HCEC 1CT (cell line): ENCODE measurements at regions not wholly inside any gene's neighbourhood (a gene's known extent, or its start where the extent isn't known, plus 50 kb on each side); places are given as distances from the start of the nearest gene placed in this dataset.

Experiments used
- DNase-seq: peaks from one replicate; pipeline ENCODE4 v3.0.0-alpha.2; 2017

DNA sequence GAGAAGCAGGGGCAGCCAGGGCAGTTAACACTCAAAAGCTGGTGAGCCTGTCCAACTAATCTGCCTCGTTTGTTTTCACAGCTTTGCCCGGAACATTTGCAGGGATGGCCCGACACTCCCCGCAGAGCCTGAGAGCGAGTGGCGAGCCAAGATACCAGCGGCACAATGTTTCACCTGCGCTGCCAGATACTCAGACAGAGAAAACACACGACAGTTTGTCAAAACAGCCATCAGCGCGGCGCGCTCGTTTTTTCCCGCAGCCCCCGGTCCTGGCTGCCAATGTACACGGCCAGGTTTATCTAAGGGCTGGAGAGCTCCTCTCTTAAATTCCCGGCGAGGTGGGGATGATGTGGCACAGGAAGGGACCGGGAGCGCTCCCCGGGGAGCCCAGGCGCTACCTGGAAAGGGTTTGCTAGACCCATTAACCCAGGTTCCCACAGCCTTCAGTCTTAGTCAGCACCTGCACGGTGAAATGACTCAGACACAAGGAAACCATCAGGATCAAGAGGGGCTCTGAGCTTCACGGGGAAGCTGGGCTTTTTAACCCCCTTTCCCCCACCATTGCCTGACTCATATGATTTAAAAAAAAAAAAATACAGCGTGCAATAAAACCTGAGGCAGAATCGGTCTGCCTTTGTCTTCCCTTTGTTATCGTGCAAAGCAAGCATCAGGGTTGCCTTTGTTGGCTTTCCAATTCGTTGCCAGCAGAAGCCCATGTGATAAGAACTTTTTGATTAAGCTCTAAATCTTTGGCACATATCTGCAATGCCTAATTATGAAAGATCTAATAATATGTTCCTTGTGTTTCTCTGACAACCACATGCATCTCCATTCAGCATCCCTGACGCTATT, 186.2 kb downstream of the EFNB2 start:
- DNase-seq = no peak

DNA sequence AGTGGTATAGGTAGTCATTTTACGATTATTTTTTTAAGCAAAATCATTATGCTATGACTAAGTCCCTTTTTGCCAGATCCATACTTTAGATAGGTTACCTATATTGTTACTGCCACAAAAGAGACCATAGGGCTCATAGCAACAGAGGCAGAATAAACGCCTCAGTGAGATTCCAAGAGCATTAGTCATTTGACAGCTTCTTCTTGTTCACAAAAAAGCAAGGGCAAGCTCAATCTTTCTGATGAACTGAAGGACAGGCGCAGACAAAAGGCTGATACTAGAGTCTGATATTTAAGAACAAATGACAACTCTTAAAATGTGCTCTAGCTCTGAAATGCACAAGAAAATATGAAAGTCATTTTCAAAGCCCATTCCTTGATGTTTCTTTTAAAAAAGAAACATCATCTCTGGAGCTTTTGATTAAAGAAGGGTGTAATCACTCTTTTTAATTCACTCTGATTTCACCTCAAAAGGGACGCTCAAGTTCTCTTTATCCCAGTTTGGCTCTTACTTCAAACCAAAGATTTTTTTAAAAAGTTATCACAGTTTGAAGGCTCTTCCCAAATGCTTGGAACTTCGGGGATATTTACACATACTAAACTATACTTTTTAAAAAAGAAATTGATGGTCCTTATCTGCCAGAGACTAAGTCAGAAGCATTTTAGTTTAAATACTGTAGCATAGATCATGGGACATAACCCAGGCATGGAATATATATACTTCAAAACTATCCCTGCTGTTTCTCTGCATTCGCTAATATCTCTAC, 187.2 kb downstream of the EFNB2 start:
- peak; percentile 3 for DNase-seq

DNA sequence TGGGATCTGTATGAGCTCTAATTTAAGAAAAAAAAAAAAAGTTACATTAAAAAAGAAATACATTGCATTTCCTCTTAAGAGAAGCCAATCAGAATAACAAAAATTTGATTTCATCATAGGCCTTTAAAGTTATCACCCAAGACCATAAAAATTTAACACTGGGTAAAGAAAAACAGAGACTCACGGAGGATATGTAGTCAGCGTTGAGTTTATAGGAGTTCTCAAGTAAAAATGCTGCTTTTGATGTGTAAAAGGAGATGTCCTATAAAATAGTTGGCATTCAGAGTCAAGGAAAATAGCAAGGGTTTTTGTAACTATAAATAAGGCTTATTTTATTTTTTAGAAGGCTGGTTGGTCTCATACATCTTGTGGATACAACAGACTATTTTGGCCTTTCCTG, 191.1 kb downstream of the EFNB2 start:
- DNase-seq = no peak

DNA sequence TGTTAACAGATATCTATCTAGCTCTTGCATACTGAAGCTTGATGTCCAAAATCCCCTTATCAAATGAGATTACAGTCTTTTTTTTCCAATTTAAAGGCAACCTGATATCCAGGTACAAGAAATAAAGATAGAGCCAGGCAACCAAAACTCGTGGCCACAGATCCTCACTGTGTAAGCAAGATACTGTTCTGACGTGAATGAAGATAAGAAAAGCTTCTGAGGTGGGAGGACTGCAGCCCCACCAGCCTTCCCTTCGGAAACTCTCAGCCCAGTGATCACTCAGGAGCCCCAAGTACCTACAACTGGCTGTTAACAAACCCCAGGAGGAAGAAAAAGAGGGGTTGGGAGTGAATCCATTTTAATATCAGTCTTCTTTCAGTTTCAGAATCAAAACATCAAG, 191.6 kb downstream of the EFNB2 start:
- DNase-seq = no peak

DNA sequence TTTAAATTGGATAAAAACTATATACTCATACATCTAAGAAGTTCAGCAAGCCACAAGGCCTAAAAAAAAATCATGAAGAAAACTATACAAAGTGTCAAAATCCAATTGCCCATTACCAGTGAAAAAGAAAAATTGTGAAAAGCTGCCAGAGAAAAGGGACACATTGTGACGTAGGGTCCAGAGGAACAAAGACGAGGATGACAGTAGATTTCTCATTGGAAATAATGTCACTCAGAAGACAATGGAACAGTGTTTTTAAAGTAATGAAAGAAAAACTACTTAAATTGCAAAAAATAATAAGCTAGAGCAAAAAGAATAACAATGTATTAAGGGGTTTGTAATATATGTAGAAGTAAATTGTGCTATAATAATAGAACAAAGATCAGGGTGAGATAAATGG, 195.2 kb downstream of the EFNB2 start:
- no peak for DNase-seq

DNA sequence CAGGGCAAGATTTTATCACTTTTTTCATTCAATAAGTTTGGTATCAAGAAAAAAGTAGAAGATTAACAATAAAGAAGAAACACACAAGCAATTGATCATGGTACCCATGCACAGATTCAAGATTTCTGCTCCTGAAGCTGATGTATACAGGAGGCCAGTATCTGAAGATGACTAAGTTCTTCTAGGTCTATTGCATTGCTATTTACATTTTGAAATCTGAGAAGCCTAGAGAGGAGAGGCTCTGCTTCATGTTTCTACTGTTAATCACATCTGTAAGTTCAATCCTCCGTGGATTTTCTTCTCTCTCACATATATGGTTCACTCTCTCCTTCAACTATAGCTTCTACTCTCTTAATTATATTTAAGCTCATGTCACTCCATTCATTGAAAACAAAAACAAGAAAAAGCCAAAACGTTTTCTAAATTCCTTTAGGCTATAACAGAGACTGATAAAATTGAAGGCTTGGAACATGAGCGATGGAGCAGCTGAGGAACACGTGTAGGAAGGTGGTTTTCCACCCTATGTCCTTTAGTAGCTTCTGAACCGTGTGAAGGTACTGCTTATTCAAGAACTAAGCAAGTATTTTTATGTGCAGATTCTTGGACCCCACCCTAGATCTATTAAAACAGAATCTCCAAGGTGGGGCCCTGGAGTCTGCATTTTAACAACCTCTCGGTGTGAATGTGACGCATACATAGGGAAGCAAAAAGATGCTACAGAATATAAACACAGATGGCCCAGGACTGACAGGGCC, 198.2 kb downstream of the EFNB2 start:
- DNase-seq = peak; percentile 2

DNA sequence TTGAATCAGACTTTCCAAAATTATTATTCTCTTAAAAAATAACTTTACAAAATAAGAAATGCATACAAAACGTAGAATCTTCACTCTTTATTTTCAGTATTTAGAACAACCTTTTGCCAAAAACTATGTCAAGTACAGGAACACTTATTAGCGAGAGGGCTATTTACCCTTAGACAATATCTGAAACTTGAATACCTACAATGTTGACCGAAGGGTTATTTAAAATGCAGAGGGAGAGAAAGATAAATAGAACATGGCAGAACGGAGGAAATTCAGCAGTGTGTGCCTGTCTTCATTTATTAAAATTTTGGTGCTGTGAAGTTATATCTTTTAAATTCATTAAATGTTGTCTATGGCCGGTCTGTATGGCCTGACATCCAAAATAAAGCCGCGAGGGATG, 198.8 kb downstream of the EFNB2 start:
- DNase-seq = no peak

DNA sequence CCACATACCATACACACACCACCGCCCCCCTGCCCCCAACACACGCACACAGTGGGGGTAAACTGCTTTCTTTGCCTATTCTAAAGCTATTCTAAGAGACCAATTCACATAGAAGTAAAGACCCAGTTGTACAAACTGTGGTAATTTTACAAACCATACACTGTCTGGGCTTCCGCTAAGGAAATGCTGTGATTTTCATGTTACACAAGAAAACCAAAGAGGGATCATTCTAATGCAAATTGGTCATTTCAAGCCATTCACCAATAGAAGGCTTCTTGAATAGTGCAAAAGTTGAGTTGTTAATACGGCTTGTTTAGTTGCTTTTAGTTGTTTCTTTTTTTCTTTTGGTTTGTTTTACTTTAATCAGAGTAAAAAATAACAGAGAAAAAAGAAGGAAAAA, 202.8 kb downstream of the EFNB2 start:
- DNase-seq = no peak

DNA sequence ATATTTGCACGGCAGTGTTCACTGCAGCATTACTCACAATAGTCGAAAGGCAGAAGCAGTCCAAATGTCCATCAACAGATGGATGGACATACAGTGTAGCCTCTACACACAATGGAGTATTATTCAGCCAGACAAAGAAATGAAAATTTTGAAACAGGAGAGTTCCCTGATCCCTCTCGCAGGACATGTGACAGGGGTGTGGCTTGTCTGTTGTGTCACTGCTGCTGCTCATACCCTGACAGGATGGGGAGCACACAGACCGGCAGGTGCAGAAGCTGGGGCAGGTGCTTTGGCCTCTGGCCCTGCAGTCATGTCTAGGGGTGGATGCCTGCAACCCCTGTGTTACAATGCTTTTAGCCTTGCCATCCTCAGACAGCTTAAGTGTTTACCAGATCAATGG, 204.3 kb downstream of the EFNB2 start:
- no peak for DNase-seq

DNA sequence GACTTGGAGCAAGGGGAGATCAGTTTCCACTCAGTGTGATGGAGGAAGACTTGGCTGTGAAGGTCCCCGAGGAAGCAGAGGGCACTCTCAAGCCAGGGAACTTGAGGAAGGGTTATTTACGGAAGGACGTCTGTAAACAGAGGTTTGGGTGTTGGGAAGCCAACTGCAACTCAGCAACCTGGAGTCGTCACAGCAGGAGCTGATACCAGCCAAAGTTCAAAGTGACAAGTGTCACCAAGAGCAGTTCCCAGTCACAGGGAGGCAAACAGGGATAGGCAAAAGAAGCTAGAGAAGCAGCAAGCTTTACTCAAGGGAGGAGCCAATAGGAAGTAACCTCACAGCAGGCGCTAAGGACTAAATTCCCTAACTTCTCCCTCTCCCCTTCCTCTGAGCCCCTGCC, 205.5 kb downstream of the EFNB2 start:
- no peak for DNase-seq

DNA sequence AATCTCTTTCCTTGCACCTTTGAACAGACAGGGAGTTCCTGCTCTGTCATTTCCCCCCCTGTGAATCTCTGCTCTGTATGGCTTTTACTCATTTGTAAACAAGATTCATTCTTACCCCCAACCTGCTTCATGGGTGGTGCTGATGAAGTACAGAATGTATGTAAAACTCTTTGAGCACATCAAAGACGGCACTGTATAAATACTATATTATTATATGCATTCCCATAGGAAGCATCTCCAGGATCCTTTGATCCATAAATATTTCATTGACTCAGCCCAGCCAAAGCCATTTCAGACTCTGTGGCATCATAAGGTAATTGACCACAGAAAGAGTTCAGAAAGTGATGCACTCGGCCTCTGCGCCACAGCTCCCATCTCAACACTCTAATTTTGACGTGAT, 208.7 kb downstream of the EFNB2 start:
- no peak for DNase-seq

DNA sequence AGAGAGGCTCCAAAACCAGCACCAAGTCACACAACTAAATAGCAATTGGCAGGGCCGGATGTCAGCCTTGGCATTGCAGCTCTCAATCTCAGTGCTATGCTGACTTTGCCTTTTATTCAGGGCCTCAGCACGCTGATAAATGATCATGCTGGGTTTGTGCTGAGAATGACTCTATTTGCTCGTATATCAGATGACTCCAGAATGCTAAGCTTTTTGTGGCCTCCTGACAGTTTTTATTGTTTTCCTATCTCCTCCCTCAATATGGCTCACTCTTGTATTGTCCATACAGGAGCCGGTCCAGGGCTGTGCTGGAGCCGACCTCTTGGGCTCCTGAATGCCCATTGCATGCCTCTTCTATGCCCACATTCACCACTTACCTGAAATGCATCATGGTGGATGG, 211.0 kb downstream of the EFNB2 start:
- DNase-seq = no peak

DNA sequence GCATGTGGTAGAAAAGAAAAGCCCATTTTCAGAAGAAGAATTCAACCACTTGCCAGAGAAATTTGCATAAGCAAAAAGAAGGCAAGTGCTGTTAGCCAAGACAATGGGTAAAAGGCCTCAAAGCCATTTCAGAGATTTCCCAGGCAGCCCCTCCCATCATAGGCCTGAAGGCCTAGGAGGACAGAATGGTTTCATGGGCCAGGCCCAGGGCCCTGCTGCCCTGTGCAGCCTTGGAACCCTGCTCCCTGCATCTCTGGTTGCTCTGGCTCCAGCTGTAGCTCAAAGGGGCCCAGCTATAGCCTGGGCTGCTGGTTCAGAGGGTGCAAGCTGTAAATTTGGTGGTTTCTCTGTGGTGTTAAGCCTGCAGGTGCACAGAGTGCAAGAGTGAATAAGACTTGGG, 212.8 kb downstream of the EFNB2 start:
- DNase-seq = no peak

DNA sequence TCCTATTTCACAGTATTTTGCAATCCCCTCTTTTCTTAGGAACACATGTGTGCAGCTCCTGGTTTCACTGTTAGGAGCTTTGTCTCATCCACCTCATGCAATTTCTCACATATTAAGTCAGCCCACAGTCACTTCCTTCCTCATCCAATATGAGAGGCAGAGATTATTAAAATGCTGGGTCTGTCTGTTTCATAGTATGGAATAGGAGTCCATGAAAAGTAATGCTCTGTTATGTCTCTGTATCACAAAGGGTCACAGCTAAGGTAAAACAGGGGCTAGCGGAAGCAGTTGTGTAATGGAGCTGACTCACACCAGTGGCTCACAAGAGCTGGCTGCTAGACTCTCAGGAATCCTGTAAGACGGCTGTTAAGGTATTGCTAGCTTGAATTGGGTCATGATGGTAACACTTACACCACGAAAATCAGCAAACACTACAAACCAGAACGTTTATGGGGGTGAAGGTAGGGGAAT, 216.5 kb downstream of the EFNB2 start:
- DNase-seq = peak; percentile 78

DNA sequence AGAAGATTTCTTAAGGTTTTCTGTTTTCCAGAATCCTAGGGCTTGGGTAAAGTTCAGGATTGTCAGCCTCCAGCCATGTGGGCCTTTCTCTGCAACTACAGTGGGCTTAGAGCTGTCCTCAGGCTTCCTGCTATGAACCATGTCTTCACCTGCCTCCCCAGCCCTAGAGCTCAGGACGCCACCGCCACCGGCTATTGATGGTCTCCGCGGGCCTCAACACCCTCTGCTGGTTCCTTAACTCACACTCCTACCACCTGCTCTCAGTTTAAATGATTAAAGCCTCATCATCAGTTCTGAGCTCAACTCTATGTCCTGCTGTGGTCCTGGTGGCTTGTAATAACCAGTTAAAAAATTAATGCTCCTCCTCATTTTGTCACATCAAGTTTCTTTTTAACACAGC, 221.0 kb downstream of the EFNB2 start:
- DNase-seq = no peak

DNA sequence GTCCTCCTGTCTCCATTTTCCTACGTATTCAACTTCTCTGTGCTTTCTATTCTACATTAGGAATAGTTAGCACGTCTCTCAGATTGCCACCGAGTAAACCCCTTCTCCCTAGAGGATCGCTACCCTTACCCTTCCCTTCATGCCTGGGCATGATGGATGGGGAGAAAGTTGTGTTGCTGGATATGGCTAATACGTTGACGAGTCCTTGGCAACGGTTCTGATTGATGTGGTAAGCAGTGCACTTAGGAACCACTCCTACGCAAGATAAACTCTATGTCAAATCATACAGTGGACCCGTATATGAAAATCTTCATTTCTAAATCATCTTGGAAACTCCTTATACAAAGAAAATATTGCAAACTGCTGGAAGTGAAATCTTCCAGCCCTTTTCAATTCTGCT, 224.5 kb downstream of the EFNB2 start:
- no peak for DNase-seq

DNA sequence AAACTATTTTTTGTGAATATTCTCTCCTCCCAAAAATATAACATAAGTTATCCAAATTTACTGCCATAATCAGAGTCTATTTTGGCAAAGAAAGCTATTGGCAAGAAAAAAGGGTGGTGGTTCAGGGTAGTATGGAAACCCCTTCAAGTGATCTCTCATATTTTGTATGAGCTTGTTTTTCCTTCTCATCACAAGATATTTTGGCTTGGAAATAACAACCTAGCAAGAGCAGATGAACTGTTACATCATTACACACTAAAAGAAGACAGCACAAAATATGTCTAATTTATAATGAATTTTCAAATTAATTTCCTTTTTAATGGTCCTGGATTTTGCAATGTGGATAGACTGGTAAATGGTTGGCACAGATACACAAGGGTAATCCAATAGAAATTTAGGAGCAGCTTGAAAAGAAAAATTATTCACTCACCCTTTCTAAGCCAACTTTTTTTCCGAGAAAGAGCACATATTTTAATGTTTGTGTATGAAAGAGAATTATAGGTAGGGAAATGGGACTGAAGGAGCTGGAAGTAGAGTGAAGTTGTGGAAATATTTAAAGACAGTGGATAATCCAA, 225.1 kb downstream of the EFNB2 start:
- DNase-seq = no peak

DNA sequence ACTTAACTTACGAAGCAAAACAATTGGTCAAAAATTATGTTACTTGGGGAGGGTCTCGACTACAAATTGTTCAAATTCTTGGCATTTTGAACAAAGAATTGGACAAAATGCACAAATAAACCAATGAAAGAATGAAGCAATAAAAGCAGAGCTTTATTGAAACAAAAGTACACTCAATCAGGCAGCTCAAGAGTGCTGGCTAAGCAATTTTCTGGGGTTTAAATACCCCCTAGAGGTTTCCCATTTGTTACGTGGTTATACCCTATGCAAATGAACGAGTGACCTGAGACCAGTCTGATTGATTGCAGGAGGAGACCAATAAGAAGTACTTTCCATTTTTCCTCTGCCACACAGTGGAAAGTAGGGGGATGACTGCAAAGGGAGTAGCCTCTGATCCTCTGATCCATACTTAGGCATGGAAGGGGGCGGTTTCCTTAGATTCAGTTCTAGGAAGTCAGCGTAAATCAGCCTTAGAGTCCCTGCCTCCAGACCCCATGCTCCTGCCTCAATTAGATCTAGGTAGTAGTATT, 228.6 kb downstream of the EFNB2 start:
- no peak for DNase-seq

DNA sequence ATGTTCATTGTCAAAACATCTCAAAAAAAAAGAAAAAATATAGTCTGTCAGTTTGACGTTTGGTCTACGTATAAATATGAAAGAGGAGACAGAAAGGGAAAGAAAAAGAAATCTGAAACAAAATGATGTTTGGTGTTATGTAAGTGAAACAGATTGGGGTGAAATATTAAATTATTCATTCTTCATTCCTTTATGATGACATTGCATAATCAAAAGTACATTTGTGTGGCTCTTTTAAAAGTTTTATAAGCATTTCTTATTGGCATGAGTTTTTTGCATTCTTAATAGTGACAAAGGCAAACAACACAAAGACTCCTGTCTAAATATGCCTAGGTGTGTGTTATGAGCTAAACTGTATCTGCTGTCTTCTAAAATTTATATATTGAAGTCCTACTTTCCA, 232.6 kb downstream of the EFNB2 start:
- no peak for DNase-seq

DNA sequence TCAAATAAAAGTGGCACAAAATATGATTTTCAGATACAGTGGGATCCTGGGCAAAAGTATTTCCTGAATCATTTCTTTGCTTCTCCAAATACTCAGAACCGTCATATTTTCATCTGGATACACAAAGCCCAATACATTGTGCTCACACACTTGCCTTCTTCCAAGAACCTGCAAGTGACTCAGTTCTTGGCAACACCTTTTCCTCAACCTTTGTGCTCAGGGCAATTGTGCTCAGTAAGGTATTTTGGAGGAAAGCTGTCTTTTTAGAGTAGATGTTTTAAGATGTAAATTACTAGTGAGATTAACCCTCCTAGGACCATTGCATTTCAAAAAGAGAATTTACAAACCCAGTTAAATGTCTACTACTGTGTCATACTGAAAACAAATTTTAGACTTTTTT, 233.5 kb downstream of the EFNB2 start:
- no peak for DNase-seq

DNA sequence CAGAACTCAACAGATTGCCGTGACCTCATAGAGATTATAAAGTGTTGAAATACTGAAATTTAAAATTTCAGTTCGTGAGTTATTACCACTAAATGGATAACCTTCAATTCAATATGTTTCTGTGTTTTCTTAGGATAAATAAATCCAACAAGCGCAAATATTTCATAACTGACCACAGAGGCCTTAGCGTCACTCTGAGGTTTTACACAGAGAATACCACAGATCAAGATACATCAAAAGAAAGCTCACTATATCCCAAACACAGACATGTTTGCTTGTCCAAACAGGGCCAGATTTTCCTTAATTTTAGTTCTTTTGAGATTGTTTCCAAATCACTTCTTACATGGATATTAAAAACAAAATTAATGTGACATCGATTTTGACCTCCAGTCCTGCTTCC, 235.8 kb downstream of the EFNB2 start:
- no peak for DNase-seq

DNA sequence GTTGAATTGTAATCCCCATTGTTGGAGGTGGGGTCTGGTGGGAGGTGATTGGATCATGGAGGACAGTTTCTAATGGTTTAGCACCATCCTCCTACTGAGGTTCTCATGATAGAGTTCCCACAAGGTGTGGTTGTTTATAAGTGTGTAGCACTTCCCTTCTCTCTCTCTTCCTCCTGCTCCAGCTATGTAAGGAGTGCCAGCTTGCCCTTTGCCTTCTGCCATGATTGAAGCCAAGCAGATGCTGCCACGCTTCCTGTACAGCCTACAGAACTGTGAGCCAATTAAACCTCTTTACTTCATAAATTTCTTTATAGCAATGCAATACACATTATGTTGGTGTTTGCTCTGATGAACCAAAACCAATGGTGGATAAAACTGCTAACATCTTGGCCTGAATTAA, 238.2 kb downstream of the EFNB2 start:
- no peak for DNase-seq

DNA sequence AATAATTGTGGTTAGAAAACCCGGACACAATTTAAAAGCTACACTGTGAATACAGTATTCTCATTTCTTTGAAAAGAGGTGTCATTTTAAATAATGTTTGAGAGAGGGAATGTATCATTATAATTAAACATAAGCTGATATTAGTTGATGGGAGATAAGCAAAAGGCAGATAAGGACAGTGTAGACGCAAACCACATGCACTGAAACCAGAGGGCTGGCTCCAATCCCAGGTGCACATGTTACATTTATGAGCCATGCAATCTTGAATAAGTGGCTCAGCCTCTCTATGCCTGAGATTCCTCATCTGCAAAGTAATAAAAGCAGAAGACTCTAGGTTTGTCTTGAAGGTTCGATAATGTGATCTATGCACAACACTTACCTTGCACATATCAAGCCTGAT, 238.7 kb downstream of the EFNB2 start:
- DNase-seq = no peak
